ENCODE measurements at regions not wholly inside any gene's neighbourhood (a gene's known extent, or its start where the extent isn't known, plus 50 kb on each side); places are given as distances from the start of the nearest gene placed in this dataset.

DNA sequence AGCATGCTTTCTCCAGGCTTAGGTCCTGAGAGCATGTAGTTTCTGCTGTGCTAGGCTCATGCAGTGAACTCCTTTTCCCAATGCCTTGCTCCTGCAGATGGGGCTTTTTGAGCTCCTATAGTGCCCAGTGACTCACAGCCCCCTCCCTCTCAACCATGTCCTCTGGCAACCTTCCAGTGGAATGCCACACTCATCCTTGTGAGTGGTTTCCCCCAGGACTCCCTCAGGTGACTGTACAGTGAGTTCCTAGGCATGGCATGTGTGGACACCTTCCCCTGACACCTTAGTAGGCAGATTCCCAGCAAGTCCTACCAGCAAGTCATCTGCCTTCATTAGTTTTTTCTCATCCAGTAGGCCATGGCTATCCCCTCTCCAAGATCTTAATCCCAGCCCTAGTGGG is 72.4 kb upstream of the CXCL14 start:
- TF ChIP-seq, protein P1, sequence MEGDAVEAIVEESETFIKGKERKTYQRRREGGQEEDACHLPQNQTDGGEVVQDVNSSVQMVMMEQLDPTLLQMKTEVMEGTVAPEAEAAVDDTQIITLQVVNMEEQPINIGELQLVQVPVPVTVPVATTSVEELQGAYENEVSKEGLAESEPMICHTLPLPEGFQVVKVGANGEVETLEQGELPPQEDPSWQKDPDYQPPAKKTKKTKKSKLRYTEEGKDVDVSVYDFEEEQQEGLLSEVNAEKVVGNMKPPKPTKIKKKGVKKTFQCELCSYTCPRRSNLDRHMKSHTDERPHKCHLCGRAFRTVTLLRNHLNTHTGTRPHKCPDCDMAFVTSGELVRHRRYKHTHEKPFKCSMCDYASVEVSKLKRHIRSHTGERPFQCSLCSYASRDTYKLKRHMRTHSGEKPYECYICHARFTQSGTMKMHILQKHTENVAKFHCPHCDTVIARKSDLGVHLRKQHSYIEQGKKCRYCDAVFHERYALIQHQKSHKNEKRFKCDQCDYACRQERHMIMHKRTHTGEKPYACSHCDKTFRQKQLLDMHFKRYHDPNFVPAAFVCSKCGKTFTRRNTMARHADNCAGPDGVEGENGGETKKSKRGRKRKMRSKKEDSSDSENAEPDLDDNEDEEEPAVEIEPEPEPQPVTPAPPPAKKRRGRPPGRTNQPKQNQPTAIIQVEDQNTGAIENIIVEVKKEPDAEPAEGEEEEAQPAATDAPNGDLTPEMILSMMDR (IDR thresholded peaks at IDR 0.05), result no peak
- TF ChIP-seq POLR2A (IDR thresholded peaks at IDR 0.05), result no peak

Data from body of pancreas (tissue), 4 donors.